ENCODE measurements at regions not wholly inside any gene's neighbourhood (a gene's known extent, or its start where the extent isn't known, plus 50 kb on each side); places are given as distances from the start of the nearest gene placed in this dataset.

- TF ChIP-seq CTCF (IDR thresholded peaks at IDR 0.05; ENCODE audit: control extremely low read depth in 1 of 3, insufficient read depth in 1 of 3, low read depth in 1 of 3, low read length in 3 of 3) (no peak), KDM1A (IDR thresholded peaks at IDR 0.05; ENCODE audit: borderline replicate concordance, low read length) (no peak), EZH2 (IDR thresholded peaks at IDR 0.05; ENCODE audit: low read depth, low read length, severe bottlenecking) (no peak), RAD21 (IDR thresholded peaks at IDR 0.05 in 1 of 2, conservative IDR thresholded peaks at IDR 0.05 in 1 of 2; ENCODE audit: low read depth in 2 of 2, low read length in 2 of 2) (no peak), SUZ12 (IDR thresholded peaks at IDR 0.05; ENCODE audit: low read length) (no peak), MAFK (IDR thresholded peaks at IDR 0.05; ENCODE audit: low read depth, low read length) (no peak)
These were observed 60.6 kb upstream of the CASZ1 start for GRCh38 chr1:10856863-10857598.

All from H1 (cell line).